ENCODE measurements at regions not wholly inside any gene's neighbourhood (a gene's known extent, or its start where the extent isn't known, plus 50 kb on each side); places are given as distances from the start of the nearest gene placed in this dataset.

- Histone ChIP-seq H3K79me2 (ENCODE audit: low read depth) (no peaks in the 10 kb centered on the region), H2AFZ (no peak overlapping the region), H3K27me3 (ENCODE audit: insufficient read depth, low read depth) (no peaks in the 10 kb centered on the region), H3K9me2 (ENCODE audit: insufficient read depth) (no peaks in the 10 kb centered on the region), H3K4me1 (replicated peaks; ENCODE audit: insufficient read depth) (peaks cover 43% of the 10 kb centered on the region), H3K9me3 (ENCODE audit: insufficient read depth, low read depth) (no peaks in the 10 kb centered on the region; the same call in 1 of the 2 replicates), H3K36me3 (ENCODE audit: low read depth) (no peaks in the 10 kb centered on the region), H4K20me1 (ENCODE audit: insufficient read depth) (no peaks in the 10 kb centered on the region), H3K4me3 (no peak overlapping the region), H3F3A (ENCODE audit: insufficient read depth, low read depth) (peaks cover 22% of the 10 kb centered on the region; the same call in 1 of the 2 replicates), H3K4me2 (peak overlapping the region; percentile 42), H3K27ac (peak overlapping the region; percentile 42)
- peak; percentile 10 to 85 for DNase-seq
- BruUV-seq (replicated peaks): no TSS peak
- intact Hi-C loops (cut with micrococcal nuclease; ENCODE audit: unreplicated experiment): no loop called here
- ChIA-PET POLR2A (ENCODE audit: unreplicated experiment) (no interaction called here), CTCF (no interaction called here)
- TF ChIP-seq CTCF (conservative IDR thresholded peaks at IDR 0.05) (no peak), EZH2 (IDR thresholded peaks at IDR 0.05; ENCODE audit: low read depth) (no peak)
These were observed 332.9 kb upstream of the PRDM1 start for GRCh38 chr6:105753207-105753606.

GRCh38 chr6:105750089-105750488 is 336.0 kb upstream of the PRDM1 start:
- DNase-seq: no peak
- CTCF ChIA-PET: no interaction called here

GRCh38 chr6:105748737-105749161 is 337.4 kb upstream of the PRDM1 start:
- H3K9me2 ChIP-seq (ENCODE audit: insufficient read depth): no peaks in the 10 kb centered on the region
- intact Hi-C loops (cut with micrococcal nuclease; ENCODE audit: unreplicated experiment): no loop called here
- H2AFZ ChIP-seq: peak overlapping the region; percentile 17; the same call in 1 of the 2 replicates
- no TSS peak for BruUV-seq (replicated peaks)
- no peaks in the 10 kb centered on the region for H3K9me3 ChIP-seq (ENCODE audit: insufficient read depth, low read depth)
- TF ChIP-seq EZH2 (IDR thresholded peaks at IDR 0.05; ENCODE audit: low read depth) (no peak), CTCF (conservative IDR thresholded peaks at IDR 0.05) (no peak)
- H3F3A ChIP-seq (ENCODE audit: insufficient read depth, low read depth): peaks cover 16% of the 10 kb centered on the region; the same call in 1 of the 2 replicates
- H3K4me3 ChIP-seq: no peak overlapping the region
- CTCF ChIA-PET: no interaction called here
- H3K27ac ChIP-seq: 0 out of 2 replicates have a peak overlapping the region, but pooled peaks have one; percentile 4
- no peaks in the 10 kb centered on the region for H3K79me2 ChIP-seq (ENCODE audit: low read depth)
- POLR2A ChIA-PET (ENCODE audit: unreplicated experiment): no interaction called here
- H4K20me1 ChIP-seq (ENCODE audit: insufficient read depth): no peaks in the 10 kb centered on the region
- peak in 1 of 2 experiments; percentile 73 for DNase-seq
- H3K27me3 ChIP-seq (ENCODE audit: insufficient read depth, low read depth): no peaks in the 10 kb centered on the region
- H3K4me2 ChIP-seq: peak overlapping the region; percentile 28
- H3K4me1 ChIP-seq (replicated peaks; ENCODE audit: insufficient read depth): peaks cover 43% of the 10 kb centered on the region
- H3K36me3 ChIP-seq (ENCODE audit: low read depth): no peaks in the 10 kb centered on the region

More at GRCh38 chr6:105750089-105750488, 336.0 kb upstream of the PRDM1 start:
- no peak for TF ChIP-seq EZH2 (IDR thresholded peaks at IDR 0.05; ENCODE audit: low read depth)
- no peak for TF ChIP-seq CTCF (conservative IDR thresholded peaks at IDR 0.05)
- intact Hi-C loops (cut with micrococcal nuclease; ENCODE audit: unreplicated experiment): no loop called here
- POLR2A ChIA-PET (ENCODE audit: unreplicated experiment): interaction anchor here (0.5 kb wide), 1 partner anchor 272 kb away, joined by 3 read pairs; no protein-coding TSS in a partner anchor
- H3F3A ChIP-seq (ENCODE audit: insufficient read depth, low read depth): peaks cover 16% of the 10 kb centered on the region; the same call in 1 of the 2 replicates
- no peaks in the 10 kb centered on the region for H3K9me2 ChIP-seq (ENCODE audit: insufficient read depth)
- H3K27ac ChIP-seq: no peak overlapping the region
- H3K27me3 ChIP-seq (ENCODE audit: insufficient read depth, low read depth): no peaks in the 10 kb centered on the region
- H3K4me1 ChIP-seq (replicated peaks; ENCODE audit: insufficient read depth): peaks cover 44% of the 10 kb centered on the region
- no TSS peak for BruUV-seq (replicated peaks)
- H3K36me3 ChIP-seq (ENCODE audit: low read depth): no peaks in the 10 kb centered on the region
- H2AFZ ChIP-seq: no peak overlapping the region
- H3K79me2 ChIP-seq (ENCODE audit: low read depth): no peaks in the 10 kb centered on the region
- H4K20me1 ChIP-seq (ENCODE audit: insufficient read depth): no peaks in the 10 kb centered on the region
- no peaks in the 10 kb centered on the region for H3K9me3 ChIP-seq (ENCODE audit: insufficient read depth, low read depth)
- no peak overlapping the region for H3K4me3 ChIP-seq
- no peak overlapping the region for H3K4me2 ChIP-seq

All from PC-9 (cell line).